Brain microvascular endothelial cell (primary cell): ENCODE measurements at regions not wholly inside any gene's neighbourhood (a gene's known extent, or its start where the extent isn't known, plus 50 kb on each side); places are given as distances from the start of the nearest gene placed in this dataset.
A peak's percentile ranks its signal among the peaks of the same experiment; 100 is the strongest.

Experiments
- DNase-seq: peaks from one replicate; pipeline ENCODE4 v3.0.0-alpha.2; 2020
- H3K27ac ChIP-seq: fragments of 250-450 bp; sonication (Bioruptor Pico); 2 replicates; pipeline ENCODE4 v1.5.1; 2020; ENCODE audit warnings: mild to moderate bottlenecking, moderate library complexity
- H3K27me3 ChIP-seq: fragments of 250-450 bp; sonication (Bioruptor Pico); replicated peaks from 2 replicates; pipeline ENCODE4 v1.5.1; 2020; ENCODE audit warnings: mild to moderate bottlenecking
- H3K36me3 ChIP-seq: fragments of 250-450 bp; sonication (Bioruptor Pico); replicated peaks from 2 replicates; pipeline ENCODE4 v1.5.1; 2020; ENCODE audit warnings: mild to moderate bottlenecking
- H3K4me3 ChIP-seq: 2 replicates; pipeline ENCODE4 v1.5.1; 2011; ENCODE audit warnings: low read depth, mild to moderate bottlenecking, control low read depth, low read length, moderate library complexity
- in situ Hi-C: cut with HindIII; loops from 2 replicates; pipeline ENCODE4 v1.10.0; 2017; ENCODE audit warnings: low sequenced_read_pairs, low pct_ligation_motif_present
- TF ChIP-seq, protein P1 (sequence below): IDR thresholded peaks from 2 replicates; pipeline ENCODE4 v1.5.1; 2011; ENCODE audit warnings: low read depth, mild to moderate bottlenecking, moderate library complexity, low read length, control low read depth, inconsistent platforms; ENCODE audit errors: missing control alignments

- Histone ChIP-seq H3K27ac (no peak overlapping the region), H3K27me3 (no peaks in the 10 kb centered on the region), H3K36me3 (no peaks in the 10 kb centered on the region), H3K4me3 (no peak overlapping the region)
- DNase-seq = no peak
- TF ChIP-seq, protein P1, sequence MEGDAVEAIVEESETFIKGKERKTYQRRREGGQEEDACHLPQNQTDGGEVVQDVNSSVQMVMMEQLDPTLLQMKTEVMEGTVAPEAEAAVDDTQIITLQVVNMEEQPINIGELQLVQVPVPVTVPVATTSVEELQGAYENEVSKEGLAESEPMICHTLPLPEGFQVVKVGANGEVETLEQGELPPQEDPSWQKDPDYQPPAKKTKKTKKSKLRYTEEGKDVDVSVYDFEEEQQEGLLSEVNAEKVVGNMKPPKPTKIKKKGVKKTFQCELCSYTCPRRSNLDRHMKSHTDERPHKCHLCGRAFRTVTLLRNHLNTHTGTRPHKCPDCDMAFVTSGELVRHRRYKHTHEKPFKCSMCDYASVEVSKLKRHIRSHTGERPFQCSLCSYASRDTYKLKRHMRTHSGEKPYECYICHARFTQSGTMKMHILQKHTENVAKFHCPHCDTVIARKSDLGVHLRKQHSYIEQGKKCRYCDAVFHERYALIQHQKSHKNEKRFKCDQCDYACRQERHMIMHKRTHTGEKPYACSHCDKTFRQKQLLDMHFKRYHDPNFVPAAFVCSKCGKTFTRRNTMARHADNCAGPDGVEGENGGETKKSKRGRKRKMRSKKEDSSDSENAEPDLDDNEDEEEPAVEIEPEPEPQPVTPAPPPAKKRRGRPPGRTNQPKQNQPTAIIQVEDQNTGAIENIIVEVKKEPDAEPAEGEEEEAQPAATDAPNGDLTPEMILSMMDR = no peak
- in situ Hi-C loops = no loop called here
These were observed 288.3 kb downstream of the PTPRC start for GRCh38 chr1:198927129-198927528.

DNA sequence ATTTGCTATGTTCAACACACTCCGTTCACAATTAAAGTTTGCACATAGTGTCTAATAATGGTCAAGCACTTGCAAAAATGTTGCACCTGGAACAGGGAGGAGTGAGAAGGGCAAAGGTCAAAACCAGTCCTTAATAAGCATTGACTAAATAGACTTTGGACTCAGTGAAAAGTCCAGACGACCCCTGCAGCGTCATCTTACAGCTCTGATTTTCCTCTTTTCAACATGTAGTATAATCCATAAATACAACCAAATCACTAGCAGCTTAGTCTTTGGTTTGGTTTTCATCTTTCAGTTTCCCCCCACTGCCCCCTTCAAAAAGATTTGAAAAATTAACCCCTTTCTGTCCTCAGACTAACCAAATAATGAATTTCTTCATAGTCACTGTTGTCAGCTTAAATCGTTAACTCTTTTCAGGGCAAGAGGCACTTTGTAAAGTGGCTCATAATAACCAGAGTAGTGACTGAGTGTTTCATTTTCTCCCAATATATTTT is 290.3 kb downstream of the PTPRC start:
- Histone ChIP-seq H3K36me3 (no peaks in the 10 kb centered on the region), H3K27me3 (no peaks in the 10 kb centered on the region), H3K4me3 (no peak overlapping the region), H3K27ac (no peak overlapping the region)
- in situ Hi-C loops = no loop called here
- TF ChIP-seq, protein P1 = no peak
- DNase-seq = no peak

DNA sequence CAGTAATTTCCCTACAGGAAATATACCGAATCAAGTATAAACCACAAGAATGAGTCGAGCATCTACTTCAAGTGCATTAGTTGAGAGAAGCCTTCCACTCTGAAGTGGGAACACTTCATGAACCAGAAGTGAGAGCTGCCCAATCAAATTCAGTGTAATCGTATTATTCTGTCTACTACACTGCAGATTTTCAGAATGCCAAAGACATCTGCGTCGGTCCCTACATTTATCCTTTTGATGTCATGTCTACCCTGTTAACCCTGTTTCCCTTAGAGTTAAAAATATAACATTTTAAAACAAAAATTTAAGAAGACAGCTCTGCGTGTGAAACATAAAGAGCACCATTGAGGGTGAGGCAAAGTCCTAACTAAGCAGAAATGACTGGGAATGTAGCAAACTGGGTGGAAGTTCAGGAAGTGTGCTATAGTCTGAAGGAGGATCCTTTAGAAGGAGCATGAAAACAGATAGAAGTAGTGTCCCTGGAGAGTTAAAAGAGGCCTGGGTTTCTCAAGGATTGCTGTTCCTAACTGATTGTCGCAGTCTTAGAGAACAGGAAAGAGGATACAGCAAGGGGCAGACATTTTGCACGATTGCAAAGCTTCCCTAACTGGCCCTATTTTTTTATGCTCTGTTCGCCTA is 291.2 kb downstream of the PTPRC start:
- Histone ChIP-seq H3K27ac (peak overlapping the region; percentile 36), H3K4me3 (peak overlapping the region; percentile 34), H3K36me3 (peaks cover 2% of the 10 kb centered on the region), H3K27me3 (no peaks in the 10 kb centered on the region)
- in situ Hi-C loops = no loop called here
- DNase-seq = peak; percentile 31
- TF ChIP-seq, protein P1 = no peak

- DNase-seq = no peak
- peak overlapping the region; percentile 81 for H3K4me3 ChIP-seq
These were observed 293.6 kb downstream of the PTPRC start for GRCh38 chr1:198932351-198932991.

DNA sequence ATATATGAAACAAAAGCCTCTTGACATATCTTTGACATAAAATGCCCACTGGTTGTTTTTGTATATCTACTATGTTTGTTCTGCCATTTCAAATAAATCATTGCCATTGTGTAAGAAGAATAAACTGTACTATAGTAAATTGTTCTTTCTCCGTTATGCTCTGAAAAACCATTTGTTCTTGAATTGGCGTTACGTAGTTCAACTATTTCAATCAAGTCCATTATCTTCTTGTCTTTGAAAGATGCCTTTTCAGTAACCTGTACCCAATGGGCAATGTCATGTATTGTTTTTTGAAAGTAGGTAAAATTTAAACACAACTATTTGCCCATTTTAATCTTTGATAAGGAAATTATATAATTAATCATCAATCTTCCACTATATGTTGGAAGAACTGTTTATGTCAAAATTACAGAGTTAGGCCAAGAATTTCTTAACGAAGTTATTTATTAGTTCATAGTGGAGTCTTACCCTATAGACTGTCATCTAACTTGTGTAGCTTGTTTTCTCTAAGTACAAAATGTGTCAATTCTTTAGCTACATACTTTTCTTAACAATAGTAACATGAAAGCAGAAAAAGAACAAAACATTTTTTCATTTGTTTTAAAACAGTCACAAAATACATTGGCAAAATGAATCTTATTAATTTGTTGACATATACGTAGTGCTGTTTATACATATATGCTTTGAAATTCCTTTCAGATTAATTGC is 294.8 kb downstream of the PTPRC start:
- Histone ChIP-seq H3K4me3 (peak overlapping the region; percentile 81), H3K27me3 (no peaks in the 10 kb centered on the region), H3K27ac (peak overlapping the region; percentile 97), H3K36me3 (peaks cover 5% of the 10 kb centered on the region)
- TF ChIP-seq, protein P1 = no peak
- in situ Hi-C loops = no loop called here
- DNase-seq = no peak

More at GRCh38 chr1:198932351-198932991, 293.6 kb downstream of the PTPRC start:
- Histone ChIP-seq H3K27me3 (no peaks in the 10 kb centered on the region), H3K36me3 (peaks cover 5% of the 10 kb centered on the region), H3K27ac (peak overlapping the region; percentile 52)
- TF ChIP-seq, protein P1 = no peak
- in situ Hi-C loops = no loop called here
